HUES48 (cell line): ENCODE measurements at regions not wholly inside any gene's neighbourhood (a gene's known extent, or its start where the extent isn't known, plus 50 kb on each side); places are given as distances from the start of the nearest gene placed in this dataset.

Source experiments
- H3K27ac ChIP-seq: one replicate; pipeline ENCODE4 v1.7.0; 2013; ENCODE audit warnings: low read depth, low read length, inconsistent platforms
- H3K27me3 ChIP-seq: 2 replicates; pipeline ENCODE4 v1.6.1; 2013; ENCODE audit warnings: mild to moderate bottlenecking, low read length; ENCODE audit not compliant: control insufficient read depth, insufficient read depth
- H3K36me3 ChIP-seq: 2 replicates; pipeline ENCODE4 v1.6.1; 2013; ENCODE audit warnings: low read length; ENCODE audit not compliant: control insufficient read depth, insufficient read depth
- H3K4me1 ChIP-seq: 2 replicates; pipeline ENCODE4 v1.6.1; 2013; ENCODE audit warnings: mild to moderate bottlenecking, low read length; ENCODE audit not compliant: control insufficient read depth, insufficient read depth
- H3K4me3 ChIP-seq: 2 replicates; pipeline ENCODE4 v1.5.1; 2013; ENCODE audit warnings: mild to moderate bottlenecking, low read depth, low read length
- H3K9ac ChIP-seq: 2 replicates; pipeline ENCODE4 v1.6.1; 2013; ENCODE audit warnings: mild to moderate bottlenecking, low read depth, low read length, moderate library complexity
- H3K9me3 ChIP-seq: 2 replicates; pipeline ENCODE4 v1.6.1; 2013; ENCODE audit warnings: low read length; ENCODE audit not compliant: control insufficient read depth, insufficient read depth

GRCh38 chr1:63116016-63116415 is 206.4 kb upstream of the FOXD3 start:
- Histone ChIP-seq H3K9me3 (no peaks in the 10 kb centered on the region), H3K27ac (no peak overlapping the region), H3K4me1 (peaks cover 42% of the 10 kb centered on the region), H3K4me3 (no peak overlapping the region), H3K36me3 (no peaks in the 10 kb centered on the region), H3K27me3 (no peaks in the 10 kb centered on the region), H3K9ac (no peak overlapping the region)

GRCh38 chr1:63119575-63120155 is 202.7 kb upstream of the FOXD3 start:
- Histone ChIP-seq H3K27ac (no peak overlapping the region), H3K9ac (no peak overlapping the region), H3K4me3 (no peak overlapping the region), H3K9me3 (no peaks in the 10 kb centered on the region), H3K4me1 (peaks cover 43% of the 10 kb centered on the region), H3K36me3 (no peaks in the 10 kb centered on the region), H3K27me3 (no peaks in the 10 kb centered on the region)

- H3K27me3 ChIP-seq: no peaks in the 10 kb centered on the region
- no peak overlapping the region for H3K27ac ChIP-seq
- H3K9me3 ChIP-seq: no peaks in the 10 kb centered on the region
- H3K9ac ChIP-seq: no peak overlapping the region
- no peaks in the 10 kb centered on the region for H3K36me3 ChIP-seq
- H3K4me3 ChIP-seq: no peak overlapping the region
- H3K4me1 ChIP-seq: peaks cover 35% of the 10 kb centered on the region
Observed at GRCh38 chr1:63122079-63122478, 200.3 kb upstream of the FOXD3 start.

GRCh38 chr1:63124666-63125191 is 197.6 kb upstream of the FOXD3 start:
- H3K9ac ChIP-seq: no peak overlapping the region
- no peaks in the 10 kb centered on the region for H3K27me3 ChIP-seq
- H3K4me3 ChIP-seq: no peak overlapping the region
- H3K4me1 ChIP-seq: peaks cover 24% of the 10 kb centered on the region; the same call in 1 of the 2 replicates
- H3K27ac ChIP-seq: no peak overlapping the region
- no peaks in the 10 kb centered on the region for H3K36me3 ChIP-seq
- H3K9me3 ChIP-seq: no peaks in the 10 kb centered on the region

- Histone ChIP-seq H3K4me1 (peaks cover 24% of the 10 kb centered on the region; the same call in 1 of the 2 replicates), H3K4me3 (no peak overlapping the region), H3K27me3 (no peaks in the 10 kb centered on the region), H3K27ac (no peak overlapping the region), H3K9ac (no peak overlapping the region), H3K36me3 (no peaks in the 10 kb centered on the region), H3K9me3 (no peaks in the 10 kb centered on the region)
Observed at GRCh38 chr1:63126104-63126503, 196.3 kb upstream of the FOXD3 start.

GRCh38 chr1:63127376-63127775 is 195.0 kb upstream of the FOXD3 start:
- H3K9ac ChIP-seq: no peak overlapping the region
- H3K36me3 ChIP-seq: no peaks in the 10 kb centered on the region
- H3K9me3 ChIP-seq: no peaks in the 10 kb centered on the region
- H3K4me3 ChIP-seq: no peak overlapping the region
- H3K4me1 ChIP-seq: peaks cover 13% of the 10 kb centered on the region; the same call in 1 of the 2 replicates
- no peaks in the 10 kb centered on the region for H3K27me3 ChIP-seq
- H3K27ac ChIP-seq: no peak overlapping the region

- no peaks in the 10 kb centered on the region for H3K36me3 ChIP-seq
- H3K27me3 ChIP-seq: no peaks in the 10 kb centered on the region
- no peak overlapping the region for H3K9ac ChIP-seq
- no peak overlapping the region for H3K4me3 ChIP-seq
- no peaks in the 10 kb centered on the region for H3K9me3 ChIP-seq
- H3K4me1 ChIP-seq: peaks cover 12% of the 10 kb centered on the region; the same call in 1 of the 2 replicates
- no peak overlapping the region for H3K27ac ChIP-seq
Observed at GRCh38 chr1:63128556-63128955, 193.8 kb upstream of the FOXD3 start.

- no peak overlapping the region for H3K27ac ChIP-seq
- no peak overlapping the region for H3K4me3 ChIP-seq
- H3K4me1 ChIP-seq: peaks cover 12% of the 10 kb centered on the region; the same call in 1 of the 2 replicates
- H3K9me3 ChIP-seq: no peaks in the 10 kb centered on the region
- H3K36me3 ChIP-seq: no peaks in the 10 kb centered on the region
- H3K27me3 ChIP-seq: no peaks in the 10 kb centered on the region
- no peak overlapping the region for H3K9ac ChIP-seq
Observed at GRCh38 chr1:63129184-63129583, 193.2 kb upstream of the FOXD3 start.

GRCh38 chr1:63129855-63130254 is 192.5 kb upstream of the FOXD3 start:
- no peak overlapping the region for H3K27ac ChIP-seq
- no peak overlapping the region for H3K9ac ChIP-seq
- no peak overlapping the region for H3K4me3 ChIP-seq
- no peaks in the 10 kb centered on the region for H3K9me3 ChIP-seq
- H3K4me1 ChIP-seq: peaks cover 9% of the 10 kb centered on the region; the same call in 1 of the 2 replicates
- no peaks in the 10 kb centered on the region for H3K36me3 ChIP-seq
- no peaks in the 10 kb centered on the region for H3K27me3 ChIP-seq

- H3K27me3 ChIP-seq: no peaks in the 10 kb centered on the region
- H3K36me3 ChIP-seq: no peaks in the 10 kb centered on the region
- H3K9ac ChIP-seq: no peak overlapping the region
- H3K4me1 ChIP-seq: no peaks in the 10 kb centered on the region
- no peaks in the 10 kb centered on the region for H3K9me3 ChIP-seq
- no peak overlapping the region for H3K27ac ChIP-seq
- no peak overlapping the region for H3K4me3 ChIP-seq
Observed at GRCh38 chr1:63134501-63135173, 187.7 kb upstream of the FOXD3 start.

GRCh38 chr1:63135174-63135512 is 187.2 kb upstream of the FOXD3 start:
- Histone ChIP-seq H3K27ac (no peak overlapping the region), H3K9ac (no peak overlapping the region), H3K9me3 (no peaks in the 10 kb centered on the region), H3K27me3 (no peaks in the 10 kb centered on the region), H3K4me1 (no peaks in the 10 kb centered on the region), H3K36me3 (no peaks in the 10 kb centered on the region), H3K4me3 (no peak overlapping the region)
